Memory B cell (primary cell): ENCODE measurements at regions not wholly inside any gene's neighbourhood (a gene's known extent, or its start where the extent isn't known, plus 50 kb on each side); places are given as distances from the start of the nearest gene placed in this dataset.

Experiments
- ATAC-seq: fragments of 150-1000 bp; cut with Tn5 transposase; 2 replicates; pipeline ENCODE4 v1.10.0; 2021; ENCODE audit warnings: low read depth, mild to moderate bottlenecking, moderate library complexity
- DNase-seq, 2 donors: peaks; one replicate each; pipeline ENCODE4 v3.0.0; 2022; ENCODE audit warnings: low spot score in 2 of 2
- H3K27ac Mint-ChIP-seq: one replicate; pipeline ENCODE4 v1.8.0; 2022; ENCODE audit warnings: mild to moderate bottlenecking, moderate library complexity, mixed read lengths
- H3K27me3 Mint-ChIP-seq: one replicate; pipeline ENCODE4 v1.8.0; 2022; ENCODE audit warnings: mixed read lengths
- H3K36me3 Mint-ChIP-seq: one replicate; pipeline ENCODE4 v1.8.0; 2022; ENCODE audit warnings: mild to moderate bottlenecking, mixed read lengths
- H3K4me1 Mint-ChIP-seq: one replicate; pipeline ENCODE4 v1.8.0; 2022; ENCODE audit warnings: mixed read lengths
- H3K4me3 Mint-ChIP-seq: one replicate; pipeline ENCODE4 v1.8.0; 2022; ENCODE audit warnings: mild to moderate bottlenecking, moderate library complexity, mixed read lengths
- H3K9me3 Mint-ChIP-seq: one replicate; pipeline ENCODE4 v1.8.0; 2022; ENCODE audit warnings: mixed read lengths

GRCh38 chr9:14031810-14032209, 282.1 kb downstream of the NFIB start:
- Mint-ChIP-seq H3K27ac (no peak overlapping the region), H3K9me3 (peaks cover 1% of the 10 kb centered on the region), H3K4me1 (no peaks in the 10 kb centered on the region), H3K27me3 (no peaks in the 10 kb centered on the region), H3K36me3 (no peaks in the 10 kb centered on the region), H3K4me3 (no peak overlapping the region)
- ATAC-seq (no peak), DNase-seq (no peak)

DNA sequence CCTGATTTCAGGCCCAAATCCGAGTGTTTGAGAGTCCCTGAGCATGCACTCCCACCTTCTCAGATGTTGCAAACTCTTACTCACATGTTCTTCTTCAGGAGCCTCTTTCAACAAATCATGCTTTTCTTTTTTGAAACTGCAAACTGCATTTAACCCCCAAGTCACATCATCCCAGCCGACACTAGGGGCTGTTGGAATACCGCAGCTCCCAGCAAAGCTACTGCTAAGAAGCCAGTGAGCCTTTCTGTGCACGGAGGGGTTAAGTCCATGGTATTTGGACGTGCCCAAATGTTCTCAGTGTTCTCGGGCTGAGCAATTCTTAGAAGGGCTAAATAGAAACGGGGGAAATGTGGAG, 282.9 kb downstream of the NFIB start:
- DNase-seq: no peak
- H3K36me3 Mint-ChIP-seq: no peaks in the 10 kb centered on the region

GRCh38 chr9:14030375-14031059, 283.4 kb downstream of the NFIB start:
- no peak for ATAC-seq
- no peaks in the 10 kb centered on the region for H3K36me3 Mint-ChIP-seq
- DNase-seq: no peak

More for the DNA sequence above, 282.9 kb downstream of the NFIB start:
- Mint-ChIP-seq H3K4me1 (no peaks in the 10 kb centered on the region), H3K9me3 (peaks cover 1% of the 10 kb centered on the region), H3K4me3 (no peak overlapping the region), H3K27me3 (no peaks in the 10 kb centered on the region), H3K27ac (no peak overlapping the region)
- ATAC-seq: no peak

DNA sequence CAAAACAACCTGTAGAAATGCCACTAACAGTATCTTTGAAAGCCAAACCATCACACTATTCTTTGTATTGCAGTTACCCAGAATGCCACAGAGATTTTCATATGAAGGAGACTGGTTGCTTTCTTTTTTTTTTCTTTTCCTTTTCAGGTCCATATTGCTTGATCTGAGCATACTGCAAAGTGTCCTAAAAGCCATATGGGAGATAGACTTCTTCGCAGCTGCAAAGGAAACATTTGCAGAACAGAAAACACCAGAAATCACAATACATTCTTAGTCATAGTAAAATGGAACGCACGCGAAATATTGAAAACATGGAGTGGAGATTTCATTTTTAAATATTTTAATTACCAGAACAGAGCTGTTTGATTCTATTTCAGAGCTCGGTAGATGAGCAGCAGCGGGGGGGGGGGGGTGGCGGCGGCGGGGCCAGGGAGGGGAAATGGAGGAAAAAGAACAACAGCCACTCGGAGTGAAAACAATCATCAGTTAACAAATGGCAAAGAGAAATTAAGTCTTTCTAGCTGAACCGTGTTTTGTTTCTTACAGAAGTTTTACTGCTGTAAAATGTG, 284.1 kb downstream of the NFIB start:
- Mint-ChIP-seq H3K9me3 (peaks cover under 1% of the 10 kb centered on the region), H3K4me3 (no peak overlapping the region), H3K27me3 (no peaks in the 10 kb centered on the region), H3K27ac (no peak overlapping the region), H3K4me1 (no peaks in the 10 kb centered on the region), H3K36me3 (no peaks in the 10 kb centered on the region)
- ATAC-seq: no peak
- DNase-seq: no peak

More at GRCh38 chr9:14030375-14031059, 283.4 kb downstream of the NFIB start:
- no peak overlapping the region for H3K4me3 Mint-ChIP-seq
- H3K27me3 Mint-ChIP-seq: no peaks in the 10 kb centered on the region
- peaks cover 1% of the 10 kb centered on the region for H3K9me3 Mint-ChIP-seq
- H3K27ac Mint-ChIP-seq: no peak overlapping the region
- H3K4me1 Mint-ChIP-seq: no peaks in the 10 kb centered on the region

DNA sequence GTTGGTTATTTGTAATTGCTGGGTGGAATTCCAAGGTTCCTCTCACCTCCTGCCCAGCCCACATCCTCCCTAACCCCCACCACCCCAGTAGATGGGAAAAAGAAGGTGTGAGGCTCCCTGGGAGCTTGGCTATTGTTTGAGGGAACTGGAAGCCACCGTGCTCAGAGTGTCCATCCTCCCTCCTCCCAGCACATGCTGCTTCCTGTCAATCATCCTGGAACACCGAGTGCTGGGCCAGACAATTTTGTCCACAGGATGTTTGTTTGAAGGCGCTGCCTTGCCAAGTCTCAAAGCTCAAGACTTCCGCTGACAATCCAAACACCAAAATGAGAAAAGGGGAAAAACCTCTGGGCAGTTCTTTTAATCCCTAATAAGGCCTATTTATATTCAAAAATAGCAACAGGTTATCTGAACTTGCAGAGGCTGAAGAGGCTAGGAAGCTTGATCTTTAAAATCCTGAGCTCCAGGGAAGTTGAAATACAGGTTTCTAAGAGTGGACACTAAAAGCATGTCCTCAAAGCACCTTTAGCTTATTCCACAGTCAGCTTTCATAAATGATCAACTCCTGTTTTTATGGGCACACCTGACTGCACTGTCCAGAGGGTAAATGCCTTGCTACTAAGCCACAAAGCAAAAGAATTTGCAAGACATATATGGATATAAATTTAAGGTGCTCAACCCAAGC, 286.7 kb downstream of the NFIB start:
- no peak overlapping the region for H3K27ac Mint-ChIP-seq
- H3K4me1 Mint-ChIP-seq: no peaks in the 10 kb centered on the region
- no peak for ATAC-seq
- H3K36me3 Mint-ChIP-seq: no peaks in the 10 kb centered on the region
- no peak for DNase-seq
- H3K27me3 Mint-ChIP-seq: no peaks in the 10 kb centered on the region
- H3K4me3 Mint-ChIP-seq: no peak overlapping the region
- H3K9me3 Mint-ChIP-seq: peaks cover 6% of the 10 kb centered on the region

- H3K27me3 Mint-ChIP-seq: no peaks in the 10 kb centered on the region
- H3K27ac Mint-ChIP-seq: no peak overlapping the region
- ATAC-seq (no peak), DNase-seq (no peak)
- H3K36me3 Mint-ChIP-seq: no peaks in the 10 kb centered on the region
- no peak overlapping the region for H3K4me3 Mint-ChIP-seq
- H3K9me3 Mint-ChIP-seq: peaks cover 6% of the 10 kb centered on the region
- no peaks in the 10 kb centered on the region for H3K4me1 Mint-ChIP-seq
Observed at GRCh38 chr9:14025741-14026140, 288.2 kb downstream of the NFIB start.

- ATAC-seq (no peak), DNase-seq (no peak)
- no peaks in the 10 kb centered on the region for H3K27me3 Mint-ChIP-seq
- H3K4me1 Mint-ChIP-seq: no peaks in the 10 kb centered on the region
- no peaks in the 10 kb centered on the region for H3K36me3 Mint-ChIP-seq
- H3K9me3 Mint-ChIP-seq: peaks cover 8% of the 10 kb centered on the region
- H3K27ac Mint-ChIP-seq: no peak overlapping the region
- no peak overlapping the region for H3K4me3 Mint-ChIP-seq
Observed at GRCh38 chr9:14023285-14023684, 290.7 kb downstream of the NFIB start.

- peaks cover 8% of the 10 kb centered on the region for H3K9me3 Mint-ChIP-seq
- no peak for ATAC-seq
- no peaks in the 10 kb centered on the region for H3K4me1 Mint-ChIP-seq
- H3K4me3 Mint-ChIP-seq: no peak overlapping the region
- DNase-seq: no peak
- H3K36me3 Mint-ChIP-seq: no peaks in the 10 kb centered on the region
- no peaks in the 10 kb centered on the region for H3K27me3 Mint-ChIP-seq
- no peak overlapping the region for H3K27ac Mint-ChIP-seq
Observed at GRCh38 chr9:14021871-14022525, 291.9 kb downstream of the NFIB start.

DNA sequence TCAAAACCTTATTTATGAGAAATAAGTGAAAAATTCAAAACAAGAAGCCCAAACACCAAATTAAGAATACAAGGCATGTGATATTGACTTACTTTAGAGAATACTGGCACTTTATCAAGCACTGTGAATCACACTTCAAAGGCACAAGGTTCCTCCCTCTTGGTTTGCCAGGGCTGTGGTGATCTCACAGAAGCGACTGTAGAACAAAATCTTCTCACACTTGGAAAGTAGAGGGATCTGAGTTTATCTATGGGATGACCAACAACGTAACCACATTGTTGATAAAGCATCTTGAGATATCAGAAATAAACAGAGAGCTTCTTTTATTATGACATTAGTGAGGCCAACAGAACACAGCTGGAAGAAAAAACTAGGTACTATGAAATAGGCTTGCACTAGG, 295.9 kb downstream of the NFIB start:
- no peak for ATAC-seq
- Mint-ChIP-seq H3K36me3 (no peaks in the 10 kb centered on the region), H3K27ac (no peak overlapping the region), H3K4me1 (no peaks in the 10 kb centered on the region), H3K9me3 (peaks cover 6% of the 10 kb centered on the region), H3K4me3 (no peak overlapping the region), H3K27me3 (no peaks in the 10 kb centered on the region)
- no peak for DNase-seq

DNA sequence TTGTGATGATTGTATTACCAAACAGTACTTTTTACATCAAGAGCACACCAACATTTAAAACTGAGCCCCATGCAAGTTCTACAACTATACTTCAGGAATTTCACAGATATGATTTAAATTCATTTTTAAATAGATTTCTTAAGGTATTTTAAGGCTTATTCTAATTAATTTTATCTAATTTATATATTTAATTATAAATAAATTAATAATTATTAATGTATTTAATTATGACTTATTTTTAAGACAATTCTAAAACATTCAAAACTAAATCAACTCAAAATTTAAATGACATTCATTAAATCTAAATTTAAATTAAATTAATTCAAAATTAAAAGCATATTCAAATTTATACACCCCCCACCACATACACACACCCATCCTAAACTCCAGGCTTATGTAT, 299.2 kb downstream of the NFIB start:
- Mint-ChIP-seq H3K4me3 (no peak overlapping the region), H3K4me1 (no peaks in the 10 kb centered on the region), H3K27me3 (no peaks in the 10 kb centered on the region), H3K36me3 (no peaks in the 10 kb centered on the region), H3K9me3 (peaks cover 6% of the 10 kb centered on the region), H3K27ac (no peak overlapping the region)
- DNase-seq (no peak), ATAC-seq (no peak)

- Mint-ChIP-seq H3K27me3 (no peaks in the 10 kb centered on the region), H3K4me3 (no peak overlapping the region), H3K36me3 (no peaks in the 10 kb centered on the region), H3K4me1 (no peaks in the 10 kb centered on the region), H3K9me3 (peaks cover 6% of the 10 kb centered on the region), H3K27ac (no peak overlapping the region)
- ATAC-seq: no peak
- no peak for DNase-seq
Observed at GRCh38 chr9:14014218-14014617, 299.7 kb downstream of the NFIB start.

GRCh38 chr9:14011799-14012560, 302.0 kb downstream of the NFIB start:
- Mint-ChIP-seq H3K36me3 (no peaks in the 10 kb centered on the region), H3K9me3 (peaks cover 4% of the 10 kb centered on the region), H3K4me1 (no peaks in the 10 kb centered on the region), H3K27me3 (no peaks in the 10 kb centered on the region), H3K27ac (no peak overlapping the region), H3K4me3 (no peak overlapping the region)
- ATAC-seq: no peak
- no peak for DNase-seq

GRCh38 chr9:14007190-14007769, 306.7 kb downstream of the NFIB start:
- ATAC-seq (no peak), DNase-seq (no peak)
- no peaks in the 10 kb centered on the region for H3K27me3 Mint-ChIP-seq
- H3K4me1 Mint-ChIP-seq: no peaks in the 10 kb centered on the region
- no peak overlapping the region for H3K4me3 Mint-ChIP-seq
- H3K9me3 Mint-ChIP-seq: peaks cover 2% of the 10 kb centered on the region
- H3K27ac Mint-ChIP-seq: no peak overlapping the region
- no peaks in the 10 kb centered on the region for H3K36me3 Mint-ChIP-seq
